Esophagus squamous epithelium (tissue), 5 donors: ENCODE measurements at regions not wholly inside any gene's neighbourhood (a gene's known extent, or its start where the extent isn't known, plus 50 kb on each side); places are given as distances from the start of the nearest gene placed in this dataset.

Experiments used
- DNase-seq: peaks from one replicate; lab custom pipeline; 2025; lab: John Stamatoyannopoulos, UW
- H3K27ac ChIP-seq, 4 donors: fragments of 200-600 bp; sonication (generic); one replicate each; pipeline ENCODE4 v1.5.1; 2016 to 2019; ENCODE audit warnings: mild to moderate bottlenecking in 1 of 4
- H3K27me3 ChIP-seq, 4 donors: fragments of 200-600 bp; sonication (generic); 1 replicate in 3 of 4; 2 replicates in 1 of 4; pipeline versions ENCODE4 v1.5.1 to v1.6.0; 2017 to 2021; ENCODE audit warnings: antibody characterized with exemption in 1 of 4
- H3K36me3 ChIP-seq, 3 donors: fragments of 200-600 bp; sonication (generic); one replicate each; pipeline ENCODE4 v1.5.1; 2016 to 2019
- H3K4me1 ChIP-seq, 3 donors: fragments of 200-600 bp; sonication (generic); one replicate each; pipeline ENCODE4 v1.5.1; 2017 to 2019
- H3K4me3 ChIP-seq, 4 donors: fragments of 200-600 bp; sonication (generic); 1 replicate in 3 of 4; 2 replicates in 1 of 4; pipeline ENCODE4 v1.5.1; 2016 to 2019; ENCODE audit warnings: mild to moderate bottlenecking in 2 of 4, moderate library complexity in 1 of 4
- H3K9me3 ChIP-seq, 3 donors: fragments of 200-600 bp; sonication (generic); one replicate each; pipeline ENCODE4 v1.5.1; 2016 to 2019
- POLR2A ChIP-seq, 4 donors: fragments of 450-650 bp; IDR thresholded peaks; one replicate each; pipeline ENCODE4 v1.6.1; 2017; ENCODE audit warnings: antibody characterized with exemption in 4 of 4, mild to moderate bottlenecking in 4 of 4, moderate library complexity in 3 of 4
- WGBS, 2 donors: methylation state at CpG; one replicate each; pipeline ENCODE4 v1.1.5; 2018; 5-methylcytosine and 5-hydroxymethylcytosine counted together
- intact Hi-C: fragments of 100-400 bp; cut with DNase I; formaldehyde crosslinking; loops from one replicate; pipeline ENCODE4 v1.15.0; 2022
- TF ChIP-seq, protein P1 (sequence below), 6 experiments: fragments of 450-650 bp in 4 of 6; fragments of 200-600 bp in 2 of 6; sonication (generic) in 2 of 6; IDR thresholded peaks; one replicate each; pipeline ENCODE4 v1.5.1; 2016 to 2019; ENCODE audit warnings: antibody characterized with exemption in 6 of 6, mild to moderate bottlenecking in 4 of 6, moderate library complexity in 4 of 6
- donor health status: DM: yes; HTN: yes; CAD: no.

DNA sequence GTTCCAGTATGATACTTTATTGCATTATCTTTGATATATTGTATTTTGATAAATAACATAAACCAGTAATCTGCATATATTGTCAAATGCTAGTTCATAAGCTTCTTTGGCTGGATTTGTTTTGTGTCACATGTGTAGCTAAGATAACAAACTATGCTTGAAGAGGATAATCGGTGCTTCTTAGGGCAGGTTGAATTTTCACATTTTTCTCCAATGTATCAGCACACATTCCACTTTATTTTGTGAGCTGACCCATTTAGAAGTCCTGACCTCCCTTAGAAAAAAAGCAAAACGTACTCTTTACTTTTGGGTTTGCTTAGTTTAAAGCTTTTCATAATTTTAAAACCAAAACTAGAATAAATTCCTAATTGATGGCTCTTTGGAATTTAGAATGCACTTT is 277.7 kb upstream of the DDHD1 start:
- Histone ChIP-seq H3K36me3 (no peaks in the 10 kb centered on the region), H3K9me3 (no peaks in the 10 kb centered on the region), H3K4me1 (no peaks in the 10 kb centered on the region), H3K4me3 (no peak overlapping the region), H3K27me3 (peaks cover 0 to 6% (median 0%) of the 10 kb centered on the region in 4 donors), H3K27ac (no peak overlapping the region)
- intact Hi-C loops, result no loop called here
- WGBS, 2 donors, result 48 to 72% methylated on average over 2 of the region's 2 CpGs
- DNase-seq, result no peak
- TF ChIP-seq, protein P1, sequence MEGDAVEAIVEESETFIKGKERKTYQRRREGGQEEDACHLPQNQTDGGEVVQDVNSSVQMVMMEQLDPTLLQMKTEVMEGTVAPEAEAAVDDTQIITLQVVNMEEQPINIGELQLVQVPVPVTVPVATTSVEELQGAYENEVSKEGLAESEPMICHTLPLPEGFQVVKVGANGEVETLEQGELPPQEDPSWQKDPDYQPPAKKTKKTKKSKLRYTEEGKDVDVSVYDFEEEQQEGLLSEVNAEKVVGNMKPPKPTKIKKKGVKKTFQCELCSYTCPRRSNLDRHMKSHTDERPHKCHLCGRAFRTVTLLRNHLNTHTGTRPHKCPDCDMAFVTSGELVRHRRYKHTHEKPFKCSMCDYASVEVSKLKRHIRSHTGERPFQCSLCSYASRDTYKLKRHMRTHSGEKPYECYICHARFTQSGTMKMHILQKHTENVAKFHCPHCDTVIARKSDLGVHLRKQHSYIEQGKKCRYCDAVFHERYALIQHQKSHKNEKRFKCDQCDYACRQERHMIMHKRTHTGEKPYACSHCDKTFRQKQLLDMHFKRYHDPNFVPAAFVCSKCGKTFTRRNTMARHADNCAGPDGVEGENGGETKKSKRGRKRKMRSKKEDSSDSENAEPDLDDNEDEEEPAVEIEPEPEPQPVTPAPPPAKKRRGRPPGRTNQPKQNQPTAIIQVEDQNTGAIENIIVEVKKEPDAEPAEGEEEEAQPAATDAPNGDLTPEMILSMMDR (IDR thresholded peaks at IDR 0.05), result no peak
- TF ChIP-seq POLR2A (IDR thresholded peaks at IDR 0.05), result no peak

DNA sequence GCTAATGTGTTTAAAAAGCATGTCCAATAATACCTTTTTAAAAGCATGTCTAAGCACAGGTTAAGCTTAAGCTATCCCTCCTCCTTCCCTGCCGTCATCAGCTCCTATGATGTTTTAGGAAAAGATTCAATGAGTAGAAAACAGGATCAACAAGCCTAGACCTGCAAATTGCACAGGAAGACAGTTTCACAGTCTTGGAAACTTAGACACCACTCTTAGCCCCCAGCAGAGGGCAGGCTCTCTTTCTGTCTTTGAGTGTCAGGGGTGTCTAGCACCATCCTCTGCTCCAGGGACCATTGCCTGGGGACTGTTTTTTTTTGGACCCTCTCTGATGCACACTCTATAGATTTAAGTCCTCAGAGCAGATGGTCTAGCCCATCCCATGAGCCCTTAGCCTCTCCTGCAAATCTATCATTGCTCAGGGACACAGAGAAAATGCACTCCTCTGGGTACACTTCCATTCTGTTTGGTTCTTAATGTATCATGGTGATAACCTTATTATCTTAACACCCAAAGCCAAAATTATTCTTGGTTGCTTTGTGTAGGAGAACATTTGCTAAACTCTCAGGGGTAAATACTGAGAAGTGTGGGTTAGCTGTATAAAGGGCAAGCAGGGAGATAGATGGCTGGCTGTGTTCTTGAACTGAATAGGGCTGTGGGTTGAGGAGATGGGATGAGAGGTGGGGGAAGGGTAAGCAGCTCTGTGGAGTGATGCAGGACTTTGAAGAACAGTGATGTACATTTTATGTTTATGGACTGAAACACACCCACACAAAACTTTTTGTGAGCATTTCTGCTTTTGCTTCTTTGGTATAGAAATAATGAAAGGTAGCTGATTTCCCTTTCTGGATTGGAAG is 259.9 kb upstream of the DDHD1 start:
- WGBS, 2 donors, result 30% methylated on average over 1 of the region's 1 CpG
- no peak for TF ChIP-seq POLR2A (IDR thresholded peaks at IDR 0.05)
- TF ChIP-seq, protein P1 (IDR thresholded peaks at IDR 0.05), result peak in 2 of 6 experiments; percentile 19 to 37
- intact Hi-C loops, result no loop called here

DNA sequence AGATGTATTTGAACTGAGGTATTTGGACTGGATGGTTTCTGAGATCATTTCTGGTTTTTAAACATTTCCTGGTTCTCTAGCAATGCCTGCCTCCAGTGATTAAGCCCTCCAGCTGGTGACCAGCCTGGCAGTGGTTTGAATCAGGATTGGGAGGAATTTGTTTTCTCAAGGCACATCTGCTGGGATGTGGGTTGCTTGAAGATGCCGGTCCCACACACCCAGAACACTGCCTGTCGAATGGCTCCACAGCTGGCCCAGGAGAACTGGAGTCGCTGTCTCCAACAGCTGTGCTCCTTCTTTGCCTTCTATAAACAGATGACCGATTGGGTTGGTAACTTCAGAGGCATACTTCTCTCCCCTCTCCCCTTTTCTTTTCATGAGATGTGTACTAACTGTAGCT is 258.0 kb upstream of the DDHD1 start:
- Histone ChIP-seq H3K9me3 (no peaks in the 10 kb centered on the region), H3K36me3 (no peaks in the 10 kb centered on the region), H3K27me3 (no peaks in the 10 kb centered on the region), H3K27ac (no peak overlapping the region), H3K4me1 (peaks cover 0 to 6% (median 0%) of the 10 kb centered on the region in 3 donors), H3K4me3 (no peak overlapping the region)
- WGBS, 2 donors, result 69 to 83% methylated on average over 4 of the region's 4 CpGs
- intact Hi-C loops, result no loop called here
- no peak for DNase-seq
- TF ChIP-seq, protein P1 (IDR thresholded peaks at IDR 0.05), result no peak
- no peak for TF ChIP-seq POLR2A (IDR thresholded peaks at IDR 0.05)

More for the DNA sequence above, 259.9 kb upstream of the DDHD1 start:
- Histone ChIP-seq H3K4me3 (no peak overlapping the region), H3K4me1 (peaks cover 0 to 6% (median 0%) of the 10 kb centered on the region in 3 donors), H3K27ac (no peak overlapping the region), H3K9me3 (peaks cover 0 to 2% (median under 1%) of the 10 kb centered on the region in 3 donors), H3K36me3 (no peaks in the 10 kb centered on the region), H3K27me3 (no peaks in the 10 kb centered on the region)
- no peak for DNase-seq

DNA sequence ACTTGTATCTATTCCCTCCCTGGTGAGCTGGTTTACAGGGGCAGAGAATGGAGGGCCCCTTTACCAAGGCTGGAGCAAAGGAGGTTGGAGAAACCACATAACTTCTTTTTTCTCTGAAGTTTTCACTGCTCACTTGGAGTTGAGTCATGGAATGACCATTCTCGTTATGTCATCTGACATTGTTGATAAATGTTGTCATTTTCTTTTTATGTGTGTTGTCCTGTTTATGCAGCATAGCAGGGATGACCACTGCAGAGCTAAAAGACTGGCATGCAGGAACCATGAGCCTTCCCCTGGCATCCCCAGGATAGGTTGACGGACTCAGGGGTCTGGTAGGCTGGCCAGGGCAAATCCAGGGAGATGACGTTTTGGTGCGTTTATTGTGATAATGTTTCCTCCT is 256.8 kb upstream of the DDHD1 start:
- H3K9me3 ChIP-seq, result no peaks in the 10 kb centered on the region
- no peaks in the 10 kb centered on the region for H3K27me3 ChIP-seq
- no peaks in the 10 kb centered on the region for H3K36me3 ChIP-seq
- TF ChIP-seq, protein P1 (IDR thresholded peaks at IDR 0.05), result no peak
- no peak for TF ChIP-seq POLR2A (IDR thresholded peaks at IDR 0.05)
- WGBS, 2 donors, result 72 to 78% methylated on average over 3 to 4 of the region's 4 CpGs
- intact Hi-C loops, result no loop called here
- no peak overlapping the region for H3K27ac ChIP-seq
- H3K4me1 ChIP-seq, result peaks cover 0 to 6% (median 0%) of the 10 kb centered on the region in 3 donors
- H3K4me3 ChIP-seq, result no peak overlapping the region
- no peak for DNase-seq

DNA sequence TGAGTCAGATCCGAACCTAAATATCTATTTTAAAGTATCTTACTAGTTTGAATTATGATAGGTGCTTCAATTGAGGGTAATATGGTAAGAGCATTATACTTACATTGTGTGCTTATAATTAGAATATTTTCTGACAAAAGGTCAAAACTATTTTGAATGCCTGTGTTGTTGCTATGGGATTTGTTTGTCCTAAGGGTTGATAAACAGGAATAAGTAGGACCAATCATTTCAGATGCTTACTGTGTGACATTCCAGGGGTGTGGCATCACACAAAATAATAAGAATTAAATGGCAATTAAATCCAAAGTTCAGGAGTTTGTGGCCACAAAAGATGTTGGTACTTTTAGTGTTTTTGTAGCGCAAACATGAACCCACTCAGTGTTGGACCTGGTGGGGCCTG is 256.2 kb upstream of the DDHD1 start:
- intact Hi-C loops, result no loop called here
- no peaks in the 10 kb centered on the region for H3K27me3 ChIP-seq
- WGBS, 2 donors, result 78 to 88% methylated on average over 2 of the region's 2 CpGs

More for the DNA sequence above, 256.2 kb upstream of the DDHD1 start:
- no peak overlapping the region for H3K27ac ChIP-seq
- H3K9me3 ChIP-seq, result no peaks in the 10 kb centered on the region
- H3K36me3 ChIP-seq, result no peaks in the 10 kb centered on the region
- H3K4me1 ChIP-seq, result peaks cover 0 to 6% (median 0%) of the 10 kb centered on the region in 3 donors
- DNase-seq, result no peak
- TF ChIP-seq, protein P1 (IDR thresholded peaks at IDR 0.05), result no peak
- no peak for TF ChIP-seq POLR2A (IDR thresholded peaks at IDR 0.05)
- no peak overlapping the region for H3K4me3 ChIP-seq
